Progenitor cell of endocrine pancreas (in vitro differentiated cells): ENCODE measurements at regions not wholly inside any gene's neighbourhood (a gene's known extent, or its start where the extent isn't known, plus 50 kb on each side); places are given as distances from the start of the nearest gene placed in this dataset.

Experiments
- DNase-seq: peaks from one replicate; pipeline ENCODE4 v3.0.0; 2021; ENCODE audit warnings: low spot score; ENCODE audit not compliant: unreplicated experiment
- H3K27ac Mint-ChIP-seq: 2 replicates; pipeline ENCODE4 v1.8.0; 2021; ENCODE audit warnings: mild to moderate bottlenecking, moderate library complexity, mixed read lengths
- H3K27me3 Mint-ChIP-seq: 2 replicates; pipeline ENCODE4 v1.8.0; 2021; ENCODE audit warnings: mixed read lengths
- H3K36me3 Mint-ChIP-seq: 2 replicates; pipeline ENCODE4 v1.8.0; 2022; ENCODE audit warnings: mixed read lengths; ENCODE audit not compliant: insufficient read depth
- H3K4me1 Mint-ChIP-seq: 2 replicates; pipeline ENCODE4 v1.8.0; 2021; ENCODE audit warnings: low read depth, mixed read lengths
- H3K4me3 Mint-ChIP-seq: 2 replicates; pipeline ENCODE4 v1.8.0; 2021; ENCODE audit warnings: low read depth, mild to moderate bottlenecking, moderate library complexity, mixed read lengths
- H3K9me3 Mint-ChIP-seq: 2 replicates; pipeline ENCODE4 v1.8.0; 2021; ENCODE audit warnings: low read depth, mixed read lengths
- TF ChIP-seq, protein P1 (sequence below): fragments of 200-600 bp; sonication (generic); IDR thresholded peaks from one replicate; pipeline ENCODE4 v1.5.0; 2021; ENCODE audit warnings: antibody characterized with exemption, mild to moderate bottlenecking; ENCODE audit not compliant: unreplicated experiment

- H3K4me3 Mint-ChIP-seq: no peak overlapping the region
- DNase-seq: no peak
- peaks cover 18% of the 10 kb centered on the region for H3K4me1 Mint-ChIP-seq
- no peaks in the 10 kb centered on the region for H3K9me3 Mint-ChIP-seq
- H3K36me3 Mint-ChIP-seq: no peaks in the 10 kb centered on the region
- TF ChIP-seq, protein P1, sequence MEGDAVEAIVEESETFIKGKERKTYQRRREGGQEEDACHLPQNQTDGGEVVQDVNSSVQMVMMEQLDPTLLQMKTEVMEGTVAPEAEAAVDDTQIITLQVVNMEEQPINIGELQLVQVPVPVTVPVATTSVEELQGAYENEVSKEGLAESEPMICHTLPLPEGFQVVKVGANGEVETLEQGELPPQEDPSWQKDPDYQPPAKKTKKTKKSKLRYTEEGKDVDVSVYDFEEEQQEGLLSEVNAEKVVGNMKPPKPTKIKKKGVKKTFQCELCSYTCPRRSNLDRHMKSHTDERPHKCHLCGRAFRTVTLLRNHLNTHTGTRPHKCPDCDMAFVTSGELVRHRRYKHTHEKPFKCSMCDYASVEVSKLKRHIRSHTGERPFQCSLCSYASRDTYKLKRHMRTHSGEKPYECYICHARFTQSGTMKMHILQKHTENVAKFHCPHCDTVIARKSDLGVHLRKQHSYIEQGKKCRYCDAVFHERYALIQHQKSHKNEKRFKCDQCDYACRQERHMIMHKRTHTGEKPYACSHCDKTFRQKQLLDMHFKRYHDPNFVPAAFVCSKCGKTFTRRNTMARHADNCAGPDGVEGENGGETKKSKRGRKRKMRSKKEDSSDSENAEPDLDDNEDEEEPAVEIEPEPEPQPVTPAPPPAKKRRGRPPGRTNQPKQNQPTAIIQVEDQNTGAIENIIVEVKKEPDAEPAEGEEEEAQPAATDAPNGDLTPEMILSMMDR: no peak
- H3K27me3 Mint-ChIP-seq: peaks cover 2% of the 10 kb centered on the region
- H3K27ac Mint-ChIP-seq: no peak overlapping the region
Observed at GRCh38 chr2:211181626-211182025, 625.2 kb downstream of the CPS1 start.

GRCh38 chr2:211187602-211188001 lies 631.2 kb downstream of the CPS1 start:
- Mint-ChIP-seq H3K27ac (no peak overlapping the region), H3K27me3 (peaks cover 2% of the 10 kb centered on the region), H3K4me3 (no peak overlapping the region), H3K36me3 (no peaks in the 10 kb centered on the region), H3K9me3 (no peaks in the 10 kb centered on the region), H3K4me1 (no peaks in the 10 kb centered on the region)
- TF ChIP-seq, protein P1: no peak
- DNase-seq: no peak

DNA sequence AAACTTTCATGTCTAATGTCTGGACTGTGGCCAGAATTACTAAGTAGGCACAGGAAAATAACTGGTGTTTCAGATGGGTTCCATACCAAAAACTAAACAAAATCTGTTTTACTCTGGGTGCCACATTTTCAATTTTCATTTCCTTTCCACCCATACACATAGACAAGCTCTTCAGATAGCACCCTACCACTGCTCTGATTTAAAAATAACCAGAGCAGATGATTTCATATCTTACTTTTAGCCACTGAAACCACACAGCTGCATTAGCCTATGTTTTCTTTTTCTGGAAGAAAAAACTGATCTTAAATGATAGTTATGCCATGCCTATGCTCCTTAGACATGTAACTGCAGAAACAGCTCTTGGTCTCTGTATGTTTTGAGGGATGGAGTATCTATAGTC lies 647.6 kb downstream of the CPS1 start:
- Mint-ChIP-seq H3K27me3 (no peaks in the 10 kb centered on the region), H3K27ac (no peak overlapping the region), H3K4me3 (no peak overlapping the region), H3K4me1 (peaks cover 3% of the 10 kb centered on the region), H3K9me3 (peaks cover under 1% of the 10 kb centered on the region), H3K36me3 (no peaks in the 10 kb centered on the region)
- TF ChIP-seq, protein P1: no peak
- no peak for DNase-seq

DNA sequence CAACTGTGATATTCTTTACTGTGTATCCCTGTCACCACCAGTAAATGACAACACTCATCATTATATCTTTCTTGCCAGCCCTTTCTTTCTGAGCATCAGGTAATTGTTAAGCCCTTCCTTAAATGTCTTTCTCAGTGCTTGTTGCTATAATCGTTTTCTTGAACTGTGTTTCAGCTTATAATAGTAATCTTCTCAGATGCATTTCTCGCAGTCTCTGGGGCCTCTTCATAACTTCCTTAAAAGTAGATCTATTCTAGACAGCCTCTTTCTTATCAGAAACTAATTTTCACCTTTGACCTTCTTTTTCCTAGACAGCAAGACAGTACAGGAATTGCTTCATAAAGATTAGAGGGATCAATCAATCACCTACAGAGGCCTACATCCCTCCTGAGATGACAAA lies 648.1 kb downstream of the CPS1 start:
- no peak overlapping the region for H3K4me3 Mint-ChIP-seq
- DNase-seq: no peak

GRCh38 chr2:211204902-211205301 lies 648.5 kb downstream of the CPS1 start:
- Mint-ChIP-seq H3K4me3 (no peak overlapping the region), H3K27ac (no peak overlapping the region), H3K27me3 (no peaks in the 10 kb centered on the region), H3K36me3 (no peaks in the 10 kb centered on the region), H3K4me1 (peaks cover 3% of the 10 kb centered on the region), H3K9me3 (no peaks in the 10 kb centered on the region)
- DNase-seq: no peak
- TF ChIP-seq, protein P1: no peak

More for the DNA sequence above, 648.1 kb downstream of the CPS1 start:
- Mint-ChIP-seq H3K27ac (no peak overlapping the region), H3K27me3 (no peaks in the 10 kb centered on the region), H3K36me3 (no peaks in the 10 kb centered on the region), H3K9me3 (no peaks in the 10 kb centered on the region), H3K4me1 (peaks cover 3% of the 10 kb centered on the region)
- TF ChIP-seq, protein P1: no peak
